ENCODE measurements at regions not wholly inside any gene's neighbourhood (a gene's known extent, or its start where the extent isn't known, plus 50 kb on each side); places are given as distances from the start of the nearest gene placed in this dataset.

GRCh38 chr2:163414121-163414520 is 321.7 kb downstream of the FIGN start:
- Histone ChIP-seq H3K36me3 (no peaks in the 10 kb centered on the region), H3K27ac (no peak overlapping the region), H3K4me3 (no peak overlapping the region), H3K9me3 (ENCODE audit: low read depth) (no peaks in the 10 kb centered on the region), H3K4me1 (ENCODE audit: low read depth) (no peaks in the 10 kb centered on the region), H3K27me3 (no peaks in the 10 kb centered on the region)
- DNase-seq (ENCODE audit: low read depth in 1 of 2, low spot score in 1 of 2): no peak
- TF ChIP-seq CTCF (IDR thresholded peaks at IDR 0.05; ENCODE audit: low read depth, low read length): no peak

- H3K9me3 ChIP-seq (ENCODE audit: low read depth): no peaks in the 10 kb centered on the region
- no peak for DNase-seq (ENCODE audit: low read depth in 1 of 2, low spot score in 1 of 2)
- no peaks in the 10 kb centered on the region for H3K27me3 ChIP-seq
- no peaks in the 10 kb centered on the region for H3K36me3 ChIP-seq
- no peak for TF ChIP-seq CTCF (IDR thresholded peaks at IDR 0.05; ENCODE audit: low read depth, low read length)
- H3K4me1 ChIP-seq (ENCODE audit: low read depth): no peaks in the 10 kb centered on the region
- no peak overlapping the region for H3K27ac ChIP-seq
- H3K4me3 ChIP-seq: no peak overlapping the region
Observed at GRCh38 chr2:163407296-163407695, 328.5 kb downstream of the FIGN start.

GRCh38 chr2:163405298-163405697 is 330.5 kb downstream of the FIGN start:
- no peaks in the 10 kb centered on the region for H3K27me3 ChIP-seq
- no peak overlapping the region for H3K27ac ChIP-seq
- H3K36me3 ChIP-seq: no peaks in the 10 kb centered on the region
- no peak for DNase-seq (ENCODE audit: low read depth in 1 of 2, low spot score in 1 of 2)
- H3K9me3 ChIP-seq (ENCODE audit: low read depth): no peaks in the 10 kb centered on the region
- H3K4me1 ChIP-seq (ENCODE audit: low read depth): no peaks in the 10 kb centered on the region
- TF ChIP-seq CTCF (IDR thresholded peaks at IDR 0.05; ENCODE audit: low read depth, low read length): no peak
- no peak overlapping the region for H3K4me3 ChIP-seq

- Histone ChIP-seq H3K27me3 (no peaks in the 10 kb centered on the region), H3K9me3 (ENCODE audit: low read depth) (no peaks in the 10 kb centered on the region), H3K36me3 (no peaks in the 10 kb centered on the region), H3K4me3 (no peak overlapping the region), H3K27ac (no peak overlapping the region), H3K4me1 (ENCODE audit: low read depth) (no peaks in the 10 kb centered on the region)
- no peak for TF ChIP-seq CTCF (IDR thresholded peaks at IDR 0.05; ENCODE audit: low read depth, low read length)
- DNase-seq (ENCODE audit: low read depth in 1 of 2, low spot score in 1 of 2): peak in 1 of 2 donors; percentile 70
Observed at GRCh38 chr2:163401481-163401880, 334.3 kb downstream of the FIGN start.

GRCh38 chr2:163397451-163397850 is 338.4 kb downstream of the FIGN start:
- Histone ChIP-seq H3K27me3 (no peaks in the 10 kb centered on the region), H3K36me3 (no peaks in the 10 kb centered on the region), H3K9me3 (ENCODE audit: low read depth) (no peaks in the 10 kb centered on the region), H3K27ac (no peak overlapping the region), H3K4me1 (ENCODE audit: low read depth) (peaks cover 16% of the 10 kb centered on the region), H3K4me3 (no peak overlapping the region)
- no peak for DNase-seq (ENCODE audit: low read depth in 1 of 2, low spot score in 1 of 2)
- no peak for TF ChIP-seq CTCF (IDR thresholded peaks at IDR 0.05; ENCODE audit: low read depth, low read length)

GRCh38 chr2:163395602-163396001 is 340.2 kb downstream of the FIGN start:
- Histone ChIP-seq H3K27ac (no peak overlapping the region), H3K9me3 (ENCODE audit: low read depth) (no peaks in the 10 kb centered on the region), H3K4me3 (no peak overlapping the region), H3K27me3 (no peaks in the 10 kb centered on the region), H3K36me3 (no peaks in the 10 kb centered on the region), H3K4me1 (ENCODE audit: low read depth) (peaks cover 19% of the 10 kb centered on the region)
- TF ChIP-seq CTCF (IDR thresholded peaks at IDR 0.05; ENCODE audit: low read depth, low read length): no peak
- no peak for DNase-seq (ENCODE audit: low read depth in 1 of 2, low spot score in 1 of 2)

All from cardiac muscle cell (in vitro differentiated cells and primary cell).